Activated naive CD4-positive, alpha-beta T cell treated with Interleukin-2 at 50 U/mL for 16 hours (primary cell): ENCODE measurements at regions not wholly inside any gene's neighbourhood (a gene's known extent, or its start where the extent isn't known, plus 50 kb on each side); places are given as distances from the start of the nearest gene placed in this dataset.
"Not testable (repeated sequence)": the region's sequence is repeated elsewhere in the genome, so short reads cannot be mapped to it uniquely, and the experiment has no call there.

Experiments used
- DNase-seq: peaks from one replicate; pipeline ENCODE4 v3.0.0-alpha.2; 2020

- DNase-seq: not testable (repeated sequence)
Observed at GRCh38 chr22:19603346-19603745, 79.1 kb upstream of the CLDN5 start.

- no peak for DNase-seq
Observed at GRCh38 chr22:19603767-19604166, 79.6 kb upstream of the CLDN5 start.

- DNase-seq: no peak
Observed at GRCh38 chr22:19604711-19605268, 80.6 kb upstream of the CLDN5 start.

- DNase-seq: no peak
Observed at GRCh38 chr22:19605508-19606331, 81.5 kb upstream of the CLDN5 start.

- DNase-seq: no peak
Observed at GRCh38 chr22:19606332-19607191, 82.4 kb upstream of the CLDN5 start.

- peak; percentile 12 for DNase-seq
Observed at GRCh38 chr22:19607192-19608002, 83.2 kb upstream of the CLDN5 start.

- no peak for DNase-seq
Observed at GRCh38 chr22:19608003-19608690, 83.9 kb upstream of the CLDN5 start.

- not testable (repeated sequence) for DNase-seq
Observed at GRCh38 chr22:19609753-19610152, 85.5 kb upstream of the CLDN5 start.

- DNase-seq: peak; percentile 14
Observed at GRCh38 chr22:19610518-19611253, 86.5 kb upstream of the CLDN5 start.

- DNase-seq: no peak
Observed at GRCh38 chr22:19611590-19611989, 87.4 kb upstream of the CLDN5 start.

GRCh38 chr22:19612866-19613572 lies 88.8 kb upstream of the CLDN5 start:
- DNase-seq: no peak

GRCh38 chr22:19614536-19614863 lies 90.3 kb upstream of the CLDN5 start:
- no peak for DNase-seq

- DNase-seq: no peak
Observed at GRCh38 chr22:19615001-19615461, 90.8 kb upstream of the CLDN5 start.

- DNase-seq: no peak
Observed at GRCh38 chr22:19615867-19616581, 91.8 kb upstream of the CLDN5 start.

- DNase-seq: no peak
Observed at GRCh38 chr22:19619144-19620009, 94.9 kb upstream of the SEPTIN5 start.

GRCh38 chr22:19620742-19621371 lies 93.4 kb upstream of the SEPTIN5 start:
- no peak for DNase-seq

- no peak for DNase-seq
Observed at GRCh38 chr22:19621373-19622060, 92.8 kb upstream of the SEPTIN5 start.

- no peak for DNase-seq
Observed at GRCh38 chr22:19622061-19622441, 92.3 kb upstream of the SEPTIN5 start.
